Tibial nerve (tissue), 4 donors: ENCODE measurements at regions not wholly inside any gene's neighbourhood (a gene's known extent, or its start where the extent isn't known, plus 50 kb on each side); places are given as distances from the start of the nearest gene placed in this dataset.

Experiments used
- EP300 ChIP-seq, 2 donors: sonication (generic); formaldehyde crosslinking; IDR thresholded peaks; one replicate each; pipeline ENCODE4 v1.6.1; 2017; ENCODE audit warnings: antibody characterized with exemption in 2 of 2, mild to moderate bottlenecking in 1 of 2
- TF ChIP-seq, protein P1 (sequence below), 5 experiments: fragments of 200-600 bp in 3 of 5; fragments of 450-650 bp in 2 of 5; sonication (generic) in 3 of 5; IDR thresholded peaks; one replicate each; pipeline ENCODE4 v1.5.1; 2016 to 2019; ENCODE audit warnings: antibody characterized with exemption in 5 of 5, mild to moderate bottlenecking in 3 of 5, moderate library complexity in 2 of 5

DNA sequence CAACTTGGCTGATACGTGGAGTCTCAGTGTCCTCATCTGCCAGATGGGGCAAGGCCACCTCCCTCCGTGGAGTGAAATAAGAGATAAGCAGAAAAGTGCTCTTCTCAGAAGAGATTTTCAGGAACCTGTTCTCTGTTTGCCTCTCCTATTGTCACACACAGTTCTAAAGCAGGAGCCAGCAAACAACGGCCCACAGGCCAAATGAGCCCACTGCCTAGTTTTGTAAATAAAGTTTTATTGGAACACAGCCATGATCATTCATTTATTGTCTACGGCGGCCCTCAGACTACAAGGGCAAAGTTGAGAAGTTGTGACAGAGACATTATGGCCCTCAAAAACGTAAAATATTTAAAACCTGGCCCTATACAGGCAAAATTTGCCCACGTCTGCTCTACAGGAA is 256.8 kb upstream of the IGF1R start:
- TF ChIP-seq, protein P1, sequence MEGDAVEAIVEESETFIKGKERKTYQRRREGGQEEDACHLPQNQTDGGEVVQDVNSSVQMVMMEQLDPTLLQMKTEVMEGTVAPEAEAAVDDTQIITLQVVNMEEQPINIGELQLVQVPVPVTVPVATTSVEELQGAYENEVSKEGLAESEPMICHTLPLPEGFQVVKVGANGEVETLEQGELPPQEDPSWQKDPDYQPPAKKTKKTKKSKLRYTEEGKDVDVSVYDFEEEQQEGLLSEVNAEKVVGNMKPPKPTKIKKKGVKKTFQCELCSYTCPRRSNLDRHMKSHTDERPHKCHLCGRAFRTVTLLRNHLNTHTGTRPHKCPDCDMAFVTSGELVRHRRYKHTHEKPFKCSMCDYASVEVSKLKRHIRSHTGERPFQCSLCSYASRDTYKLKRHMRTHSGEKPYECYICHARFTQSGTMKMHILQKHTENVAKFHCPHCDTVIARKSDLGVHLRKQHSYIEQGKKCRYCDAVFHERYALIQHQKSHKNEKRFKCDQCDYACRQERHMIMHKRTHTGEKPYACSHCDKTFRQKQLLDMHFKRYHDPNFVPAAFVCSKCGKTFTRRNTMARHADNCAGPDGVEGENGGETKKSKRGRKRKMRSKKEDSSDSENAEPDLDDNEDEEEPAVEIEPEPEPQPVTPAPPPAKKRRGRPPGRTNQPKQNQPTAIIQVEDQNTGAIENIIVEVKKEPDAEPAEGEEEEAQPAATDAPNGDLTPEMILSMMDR (IDR thresholded peaks at IDR 0.05): no peak
- TF ChIP-seq EP300 (IDR thresholded peaks at IDR 0.05): no peak
